Loucy (cell line): ENCODE measurements at regions not wholly inside any gene's neighbourhood (a gene's known extent, or its start where the extent isn't known, plus 50 kb on each side); places are given as distances from the start of the nearest gene placed in this dataset.

Experiments used
- H2AFZ ChIP-seq: fragments of 200-600 bp; sonication (generic); 2 replicates; pipeline ENCODE4 v1.6.0; 2016; ENCODE audit warnings: antibody characterized with exemption, mild to moderate bottlenecking, low read length, moderate library complexity
- H3F3A ChIP-seq: fragments of 200-600 bp; 2 replicates; pipeline ENCODE4 v1.6.0; 2016; ENCODE audit warnings: antibody characterized with exemption, low read depth, mild to moderate bottlenecking
- H3K27me3 ChIP-seq: fragments of 200-600 bp; sonication (generic); 2 replicates; pipeline ENCODE4 v1.6.1; 2014; ENCODE audit warnings: low read length, mild to moderate bottlenecking; ENCODE audit not compliant: insufficient read depth, poor library complexity, severe bottlenecking
- H3K36me3 ChIP-seq: fragments of 200-600 bp; sonication (generic); 2 replicates; pipeline ENCODE4 v1.6.1; 2016; ENCODE audit warnings: low read length; ENCODE audit not compliant: insufficient read depth
- H3K4me1 ChIP-seq: fragments of 200-600 bp; sonication (generic); 2 replicates; pipeline ENCODE4 v1.5.1; 2014; ENCODE audit warnings: low read length, mild to moderate bottlenecking; ENCODE audit not compliant: insufficient read depth, poor library complexity, severe bottlenecking
- H3K4me2 ChIP-seq: fragments of 200-600 bp; sonication (generic); 2 replicates; pipeline ENCODE4 v1.6.0; 2014; ENCODE audit warnings: antibody characterized with exemption, low read length, low read depth, mild to moderate bottlenecking; ENCODE audit not compliant: poor library complexity, severe bottlenecking
- H3K4me3 ChIP-seq: fragments of 200-600 bp; sonication (generic); 2 replicates; pipeline ENCODE4 v1.5.1; 2014; ENCODE audit warnings: low read length, mild to moderate bottlenecking, mixed read lengths; ENCODE audit not compliant: poor library complexity, severe bottlenecking
- H3K79me2 ChIP-seq: fragments of 200-600 bp; sonication (generic); 2 replicates; pipeline ENCODE4 v1.6.1; 2014; ENCODE audit warnings: low read length; ENCODE audit not compliant: insufficient read depth
- H3K9ac ChIP-seq: fragments of 200-600 bp; sonication (generic); 2 replicates; pipeline ENCODE4 v1.6.0; 2014; ENCODE audit warnings: mild to moderate bottlenecking, low read depth, low read length, moderate library complexity; ENCODE audit not compliant: poor library complexity, severe bottlenecking
- H3K9me2 ChIP-seq: fragments of 200-600 bp; sonication (generic); replicated peaks from 2 replicates; pipeline ENCODE4 v1.6.1; 2016; ENCODE audit warnings: low read depth, low read length, mixed read lengths
- H3K9me3 ChIP-seq: fragments of 200-600 bp; sonication (generic); 2 replicates; pipeline ENCODE4 v1.6.1; 2014; ENCODE audit warnings: mild to moderate bottlenecking, antibody characterized with exemption, low read length, low read depth; ENCODE audit not compliant: insufficient read depth
- H4K20me1 ChIP-seq: fragments of 200-600 bp; sonication (generic); 2 replicates; pipeline ENCODE4 v1.6.0; 2014; ENCODE audit warnings: antibody characterized with exemption, low read length, mild to moderate bottlenecking; ENCODE audit not compliant: insufficient read depth, poor library complexity, severe bottlenecking
- CTCF ChIP-seq: fragments of 200-600 bp; sonication (generic); conservative IDR thresholded peaks from 2 replicates; pipeline ENCODE4 v1.5.1; 2014; ENCODE audit warnings: mild to moderate bottlenecking, antibody characterized with exemption, low read length
- EZH2phosphoT487 ChIP-seq: fragments of 200-600 bp; IDR thresholded peaks from 2 replicates; pipeline ENCODE4 v1.6.1; 2018; ENCODE audit warnings: antibody characterized with exemption, mild to moderate bottlenecking, moderate library complexity, borderline replicate concordance

- Histone ChIP-seq H2AFZ (no peak overlapping the region), H3K36me3 (no peaks in the 10 kb centered on the region), H3K9me2 (no peaks in the 10 kb centered on the region), H3K4me3 (no peak overlapping the region), H3K79me2 (no peaks in the 10 kb centered on the region), H3K27me3 (no peaks in the 10 kb centered on the region), H3K4me2 (no peak overlapping the region), H4K20me1 (no peaks in the 10 kb centered on the region), H3K9me3 (peaks cover 23% of the 10 kb centered on the region), H3F3A (no peaks in the 10 kb centered on the region), H3K9ac (no peak overlapping the region), H3K4me1 (no peaks in the 10 kb centered on the region)
- no peak for TF ChIP-seq CTCF
- TF ChIP-seq EZH2phosphoT487: no peak
Observed at GRCh38 chr11:23767576-23767975, 729.3 kb upstream of the LUZP2 start.

- TF ChIP-seq EZH2phosphoT487 (no peak), CTCF (no peak)
- Histone ChIP-seq H3K4me1 (no peaks in the 10 kb centered on the region), H3K9ac (no peak overlapping the region), H3K79me2 (no peaks in the 10 kb centered on the region), H3K9me3 (peaks cover 23% of the 10 kb centered on the region), H4K20me1 (no peaks in the 10 kb centered on the region), H3K4me2 (no peak overlapping the region), H2AFZ (no peak overlapping the region), H3K36me3 (no peaks in the 10 kb centered on the region), H3K27me3 (no peaks in the 10 kb centered on the region), H3K9me2 (no peaks in the 10 kb centered on the region), H3K4me3 (no peak overlapping the region), H3F3A (no peaks in the 10 kb centered on the region)
Observed at GRCh38 chr11:23769214-23769613, 727.6 kb upstream of the LUZP2 start.

GRCh38 chr11:23772081-23772480 is 724.8 kb upstream of the LUZP2 start:
- H3K4me1 ChIP-seq: no peaks in the 10 kb centered on the region
- H2AFZ ChIP-seq: no peak overlapping the region
- no peaks in the 10 kb centered on the region for H3K27me3 ChIP-seq
- no peaks in the 10 kb centered on the region for H4K20me1 ChIP-seq
- no peaks in the 10 kb centered on the region for H3K9me2 ChIP-seq
- peaks cover 23% of the 10 kb centered on the region for H3K9me3 ChIP-seq
- no peak overlapping the region for H3K4me3 ChIP-seq
- no peak overlapping the region for H3K9ac ChIP-seq
- H3F3A ChIP-seq: no peaks in the 10 kb centered on the region
- no peak for TF ChIP-seq EZH2phosphoT487
- H3K36me3 ChIP-seq: no peaks in the 10 kb centered on the region
- H3K79me2 ChIP-seq: no peaks in the 10 kb centered on the region
- H3K4me2 ChIP-seq: no peak overlapping the region

GRCh38 chr11:23778971-23779370 is 717.9 kb upstream of the LUZP2 start:
- TF ChIP-seq EZH2phosphoT487 (no peak), CTCF (no peak)
- Histone ChIP-seq H3K9me3 (no peaks in the 10 kb centered on the region), H3K4me1 (no peaks in the 10 kb centered on the region), H3K9ac (no peak overlapping the region), H4K20me1 (no peaks in the 10 kb centered on the region), H3K79me2 (no peaks in the 10 kb centered on the region), H3K4me2 (no peak overlapping the region), H3K9me2 (no peaks in the 10 kb centered on the region), H3K36me3 (no peaks in the 10 kb centered on the region), H3F3A (no peaks in the 10 kb centered on the region), H3K27me3 (no peaks in the 10 kb centered on the region), H3K4me3 (no peak overlapping the region), H2AFZ (peak overlapping the region; percentile 43; the same call in 1 of the 2 replicates)
